Central memory CD8-positive, alpha-beta T cell (primary cell): ENCODE measurements at regions not wholly inside any gene's neighbourhood (a gene's known extent, or its start where the extent isn't known, plus 50 kb on each side); places are given as distances from the start of the nearest gene placed in this dataset.

ENCODE experiments used
- ATAC-seq: fragments of 150-1000 bp; cut with Tn5 transposase; replicated peaks from 2 replicates; pipeline ENCODE4 v1.10.0; 2022; ENCODE audit warnings: mild to moderate bottlenecking, moderate FRiP score, moderate number of reproducible peaks; ENCODE audit not compliant: poor library complexity, severe bottlenecking; ENCODE audit errors: extremely low read depth
- DNase-seq, 2 donors: peaks; one replicate each; pipeline ENCODE4 v3.0.0; 2021; ENCODE audit warnings: low spot score in 2 of 2
- H3K27ac Mint-ChIP-seq: one replicate; pipeline ENCODE4 v1.8.0; 2022; ENCODE audit warnings: low read depth, mild to moderate bottlenecking, moderate library complexity, mixed read lengths
- H3K27me3 Mint-ChIP-seq: one replicate; pipeline ENCODE4 v1.8.0; 2022; ENCODE audit warnings: mixed read lengths
- H3K36me3 Mint-ChIP-seq: one replicate; pipeline ENCODE4 v1.8.0; 2022; ENCODE audit warnings: mild to moderate bottlenecking, moderate library complexity, mixed read lengths; ENCODE audit not compliant: insufficient read depth
- H3K4me1 Mint-ChIP-seq: one replicate; pipeline ENCODE4 v1.8.0; 2022; ENCODE audit warnings: mixed read lengths
- H3K4me3 Mint-ChIP-seq: one replicate; pipeline ENCODE4 v1.8.0; 2022; ENCODE audit warnings: mild to moderate bottlenecking, moderate library complexity, mixed read lengths
- H3K9me3 Mint-ChIP-seq: one replicate; pipeline ENCODE4 v1.8.0; 2022; ENCODE audit warnings: mixed read lengths

DNA sequence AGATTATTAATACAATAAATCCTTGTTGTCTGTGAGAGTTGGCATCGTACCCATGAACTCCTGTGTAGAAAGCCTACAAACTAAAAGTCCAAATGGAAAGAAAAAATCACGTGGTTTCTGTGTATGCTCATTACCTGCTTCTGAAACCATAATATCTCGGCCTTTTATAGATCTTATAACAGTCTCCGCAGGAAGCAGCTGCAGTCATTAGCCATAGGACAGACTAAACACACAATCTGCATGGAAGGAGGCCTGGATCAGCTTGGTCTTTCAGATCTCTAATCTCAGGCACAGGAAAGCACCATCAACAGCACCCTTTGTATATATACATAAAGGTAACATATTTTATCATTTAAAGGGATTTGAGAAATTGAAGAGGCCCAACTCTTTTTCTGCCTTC, 508.9 kb upstream of the TCF4 start:
- no peaks in the 10 kb centered on the region for H3K36me3 Mint-ChIP-seq
- H3K27ac Mint-ChIP-seq: no peak overlapping the region
- no peak for DNase-seq
- peaks cover 32% of the 10 kb centered on the region for H3K9me3 Mint-ChIP-seq
- no peaks in the 10 kb centered on the region for H3K27me3 Mint-ChIP-seq
- no peak for ATAC-seq
- H3K4me3 Mint-ChIP-seq: no peak overlapping the region
- no peaks in the 10 kb centered on the region for H3K4me1 Mint-ChIP-seq

DNA sequence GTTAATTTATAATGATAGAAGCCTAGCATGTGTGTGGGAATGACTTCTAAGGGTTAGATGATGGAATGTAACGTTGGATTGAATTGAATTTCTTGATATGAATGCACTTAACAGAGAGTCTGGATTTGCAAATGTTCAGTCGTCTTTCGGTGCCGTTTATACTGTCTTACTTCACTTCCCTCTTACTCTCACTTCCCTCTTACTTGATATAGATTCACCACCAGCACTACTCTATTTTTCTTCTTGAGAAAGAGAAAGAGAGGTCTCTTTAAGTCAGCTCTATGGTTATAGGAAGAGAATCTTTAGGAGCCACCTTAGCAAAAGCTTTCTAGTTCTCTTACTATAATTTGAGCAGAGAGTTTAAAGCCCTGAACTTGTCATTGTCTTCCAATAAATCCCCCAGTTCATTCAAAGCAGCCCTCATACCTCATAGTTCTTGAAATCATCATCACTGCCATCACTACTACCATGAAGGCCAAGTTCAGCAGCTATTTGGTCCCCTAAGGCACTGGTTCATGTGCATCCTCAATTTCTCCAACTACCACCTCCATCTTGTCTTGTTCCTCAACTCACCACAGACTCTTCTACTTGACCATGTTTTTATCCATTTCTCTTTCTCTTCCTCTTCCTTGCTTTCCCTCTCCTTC, 501.7 kb upstream of the TCF4 start:
- H3K4me3 Mint-ChIP-seq: no peak overlapping the region
- no peaks in the 10 kb centered on the region for H3K4me1 Mint-ChIP-seq
- peaks cover 31% of the 10 kb centered on the region for H3K9me3 Mint-ChIP-seq
- H3K27me3 Mint-ChIP-seq: no peaks in the 10 kb centered on the region
- no peak overlapping the region for H3K27ac Mint-ChIP-seq
- H3K36me3 Mint-ChIP-seq: no peaks in the 10 kb centered on the region
- ATAC-seq: no peak
- no peak for DNase-seq

DNA sequence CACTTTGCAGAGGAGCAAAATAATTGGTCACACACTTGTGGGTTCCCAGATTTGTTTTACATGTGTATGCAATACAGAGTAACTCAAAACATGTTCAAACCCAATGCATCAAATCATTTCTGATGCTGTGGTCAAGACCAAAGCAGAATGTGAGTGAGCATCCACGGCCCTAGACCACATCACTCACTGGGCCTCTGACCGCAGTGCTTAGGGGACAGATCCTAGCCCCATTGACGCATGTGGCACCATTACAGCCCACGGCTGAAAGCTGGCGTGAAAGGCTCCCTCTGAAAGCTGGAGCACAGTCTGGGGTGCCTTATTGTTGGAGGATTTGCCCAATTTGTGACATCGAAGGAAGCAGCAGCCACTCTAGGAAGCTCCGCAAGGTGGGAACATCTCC, 498.8 kb upstream of the TCF4 start:
- no peaks in the 10 kb centered on the region for H3K27me3 Mint-ChIP-seq
- DNase-seq (no peak), ATAC-seq (no peak)
- H3K4me3 Mint-ChIP-seq: no peak overlapping the region
- peaks cover 24% of the 10 kb centered on the region for H3K9me3 Mint-ChIP-seq
- H3K4me1 Mint-ChIP-seq: no peaks in the 10 kb centered on the region
- no peak overlapping the region for H3K27ac Mint-ChIP-seq
- H3K36me3 Mint-ChIP-seq: no peaks in the 10 kb centered on the region

DNA sequence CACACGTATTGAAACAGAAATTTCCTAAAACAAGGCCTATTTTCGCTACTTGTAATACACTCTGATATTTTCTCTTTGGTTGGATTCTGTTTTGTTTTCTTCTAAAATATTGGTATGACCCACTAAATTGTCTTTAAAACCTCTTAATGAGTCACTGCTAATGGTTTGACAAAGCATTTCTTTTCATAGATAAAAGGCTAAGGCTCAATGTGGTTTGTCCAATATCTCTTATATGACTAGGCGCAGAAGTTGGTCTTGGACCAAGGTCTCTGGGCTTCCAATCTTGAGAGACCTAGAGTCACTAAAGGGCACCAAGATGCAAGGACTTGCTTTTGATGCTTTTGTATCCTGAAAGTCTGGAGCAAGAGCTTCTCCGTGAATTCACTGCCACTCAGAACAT, 498.2 kb upstream of the TCF4 start:
- Mint-ChIP-seq H3K27ac (no peak overlapping the region), H3K9me3 (peaks cover 24% of the 10 kb centered on the region), H3K36me3 (no peaks in the 10 kb centered on the region), H3K4me1 (no peaks in the 10 kb centered on the region), H3K27me3 (no peaks in the 10 kb centered on the region), H3K4me3 (no peak overlapping the region)
- DNase-seq: no peak
- no peak for ATAC-seq

DNA sequence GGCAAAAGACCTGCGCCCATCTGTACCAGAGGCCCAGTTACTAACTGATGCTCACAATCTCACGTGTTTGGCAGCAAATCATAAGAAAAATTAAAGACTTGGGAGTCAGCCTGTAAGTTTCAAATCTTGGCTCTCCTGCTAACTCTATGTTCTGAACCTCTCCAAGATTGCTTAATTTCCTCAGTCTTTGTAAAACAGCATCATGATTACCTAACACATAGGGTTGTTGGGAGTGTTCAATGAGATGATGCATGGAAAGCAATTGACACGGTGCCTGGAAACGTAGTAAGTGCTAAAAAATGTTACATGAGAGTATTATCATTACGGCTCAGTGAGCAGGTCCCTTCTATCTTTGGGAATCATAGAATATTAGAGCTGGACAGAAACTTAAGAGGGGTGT, 497.6 kb upstream of the TCF4 start:
- Mint-ChIP-seq H3K27me3 (no peaks in the 10 kb centered on the region), H3K4me3 (no peak overlapping the region), H3K27ac (no peak overlapping the region), H3K9me3 (peaks cover 24% of the 10 kb centered on the region), H3K4me1 (no peaks in the 10 kb centered on the region), H3K36me3 (no peaks in the 10 kb centered on the region)
- ATAC-seq (no peak), DNase-seq (no peak)

DNA sequence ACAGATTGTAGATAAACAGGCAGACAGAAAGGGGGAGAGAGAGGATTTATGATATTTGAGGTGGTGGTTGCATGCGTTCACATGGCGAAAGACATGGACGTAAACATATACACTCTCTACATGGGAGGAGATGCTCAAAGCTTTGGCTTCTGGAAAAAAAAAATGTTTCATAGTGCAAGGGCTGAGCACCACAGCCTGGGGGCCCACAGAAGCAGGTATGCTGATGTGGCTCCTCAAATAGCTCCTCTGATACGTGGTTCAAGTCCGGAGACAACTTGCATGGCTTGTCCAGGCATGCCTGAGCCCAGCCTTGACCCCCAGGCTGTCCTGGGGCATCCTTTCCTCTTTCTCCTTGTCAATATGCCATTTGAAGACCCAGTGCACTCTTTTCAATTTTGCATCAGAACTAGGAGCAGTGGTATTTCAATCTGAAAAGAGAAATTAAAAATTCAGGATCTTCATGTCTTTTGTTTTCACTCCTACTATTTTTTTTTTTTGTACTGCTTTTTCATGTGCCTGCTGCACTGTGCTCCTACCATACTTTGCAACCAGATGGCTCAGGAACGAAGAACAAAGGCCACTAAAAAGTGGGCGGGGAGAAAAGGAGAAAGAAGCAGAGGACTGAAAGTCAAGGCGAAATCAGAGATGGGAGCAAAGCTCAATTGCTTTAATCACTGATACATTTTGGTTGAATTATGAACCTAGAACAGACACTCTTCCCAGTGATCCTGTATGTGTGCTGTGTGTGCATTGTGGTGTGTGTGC, 495.7 kb upstream of the TCF4 start:
- Mint-ChIP-seq H3K36me3 (no peaks in the 10 kb centered on the region), H3K9me3 (peaks cover 25% of the 10 kb centered on the region), H3K4me3 (no peak overlapping the region), H3K27me3 (no peaks in the 10 kb centered on the region), H3K4me1 (no peaks in the 10 kb centered on the region), H3K27ac (no peak overlapping the region)
- DNase-seq: no peak
- no peak for ATAC-seq

DNA sequence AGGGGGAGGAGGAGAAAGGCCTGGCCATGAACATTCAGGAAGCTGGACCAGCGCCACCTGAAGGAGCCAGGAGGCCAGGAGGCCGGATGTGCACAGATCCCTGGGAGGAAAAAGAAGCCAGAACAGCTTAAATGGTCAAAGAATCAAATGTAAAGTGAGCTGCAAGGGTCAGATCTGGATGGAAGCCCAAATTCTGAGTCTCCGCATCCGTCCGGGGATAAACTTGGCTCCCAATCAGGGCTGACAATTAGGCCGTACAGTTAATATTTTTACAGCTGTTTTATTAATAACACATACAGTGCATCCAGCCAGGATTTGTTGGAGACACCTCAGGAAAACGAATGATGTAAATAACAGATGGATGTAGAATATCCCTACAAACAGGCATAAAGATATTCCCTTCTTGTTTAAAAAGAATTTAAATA, 495.1 kb upstream of the TCF4 start:
- H3K4me1 Mint-ChIP-seq: no peaks in the 10 kb centered on the region
- no peak overlapping the region for H3K4me3 Mint-ChIP-seq
- DNase-seq (no peak), ATAC-seq (no peak)
- no peaks in the 10 kb centered on the region for H3K36me3 Mint-ChIP-seq
- no peaks in the 10 kb centered on the region for H3K27me3 Mint-ChIP-seq
- H3K9me3 Mint-ChIP-seq: peaks cover 25% of the 10 kb centered on the region
- no peak overlapping the region for H3K27ac Mint-ChIP-seq

DNA sequence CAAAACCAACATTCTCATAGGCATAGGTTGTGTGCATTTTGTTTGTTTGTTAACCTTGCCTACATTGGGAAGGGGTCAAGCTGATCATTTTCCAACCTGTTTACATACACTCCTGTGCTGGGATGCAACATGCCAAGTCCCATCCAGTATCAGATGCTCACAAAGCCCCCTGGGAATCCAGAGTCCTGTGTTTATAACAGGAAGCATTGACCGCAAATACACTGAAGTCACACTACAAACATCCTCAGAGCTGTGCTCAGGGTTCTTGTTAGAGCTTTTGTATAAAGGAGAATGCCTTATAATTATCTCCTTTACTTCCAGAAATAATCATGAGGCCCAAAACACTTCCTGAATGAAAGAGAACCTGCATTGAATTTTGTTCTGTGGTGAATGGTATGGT, 488.7 kb upstream of the TCF4 start:
- Mint-ChIP-seq H3K36me3 (no peaks in the 10 kb centered on the region), H3K4me3 (no peak overlapping the region), H3K9me3 (peaks cover 19% of the 10 kb centered on the region), H3K4me1 (no peaks in the 10 kb centered on the region), H3K27me3 (no peaks in the 10 kb centered on the region), H3K27ac (no peak overlapping the region)
- ATAC-seq (no peak), DNase-seq (no peak)

DNA sequence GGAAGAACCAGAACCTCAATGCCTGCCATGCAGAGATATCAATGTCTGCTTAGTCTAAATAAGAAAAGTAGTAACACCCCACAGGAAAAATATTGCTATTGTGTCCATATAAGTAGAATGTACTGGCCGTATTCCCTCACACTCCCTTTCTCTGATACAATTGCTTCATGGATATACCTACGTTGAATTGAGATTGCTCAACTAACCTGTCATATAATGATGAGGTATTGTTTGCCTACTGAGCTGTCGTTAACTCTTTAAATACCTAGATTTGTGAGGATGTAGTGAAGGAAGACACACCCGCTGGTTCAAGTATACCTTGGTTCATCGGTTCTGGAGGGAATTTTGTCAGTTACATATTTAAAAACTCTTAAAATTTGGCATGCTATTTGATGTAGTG, 480.7 kb upstream of the TCF4 start:
- no peaks in the 10 kb centered on the region for H3K4me1 Mint-ChIP-seq
- ATAC-seq (no peak), DNase-seq (no peak)
- peaks cover 7% of the 10 kb centered on the region for H3K9me3 Mint-ChIP-seq
- no peak overlapping the region for H3K4me3 Mint-ChIP-seq
- H3K27ac Mint-ChIP-seq: no peak overlapping the region
- H3K27me3 Mint-ChIP-seq: no peaks in the 10 kb centered on the region
- no peaks in the 10 kb centered on the region for H3K36me3 Mint-ChIP-seq

DNA sequence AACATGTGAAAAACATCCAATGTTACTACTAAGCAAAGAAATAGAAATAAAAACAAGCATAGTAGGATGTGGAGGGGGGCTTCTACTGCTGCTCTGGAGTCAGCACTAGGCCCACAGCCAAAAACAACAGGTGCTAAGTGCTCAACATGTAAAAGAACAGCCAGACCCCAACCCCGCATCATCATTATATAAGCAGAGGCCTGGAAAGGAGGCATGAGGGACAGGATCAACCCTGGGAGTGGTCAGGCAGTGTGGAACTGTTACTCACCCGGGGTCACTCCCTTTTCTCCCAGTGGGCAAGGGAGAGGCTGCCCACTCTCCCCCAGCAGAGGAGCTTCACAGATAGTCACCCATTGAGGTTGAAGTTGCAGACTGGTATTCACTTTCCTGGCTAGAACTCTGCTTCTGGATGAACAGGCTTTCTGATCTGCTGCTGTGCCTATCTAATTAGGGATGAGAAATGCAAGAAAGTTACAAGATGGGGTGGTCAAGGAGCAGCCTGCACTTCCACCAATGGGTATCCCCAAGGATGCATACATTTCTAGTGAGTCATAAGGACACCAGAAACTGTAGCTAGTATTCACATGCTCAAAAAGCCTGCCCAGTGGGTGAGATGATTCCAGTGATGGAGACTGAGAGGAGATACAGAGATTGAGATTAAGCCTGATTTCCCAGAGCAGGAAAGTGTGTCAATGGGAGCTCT, 480.1 kb upstream of the TCF4 start:
- Mint-ChIP-seq H3K9me3 (peaks cover 7% of the 10 kb centered on the region), H3K36me3 (no peaks in the 10 kb centered on the region), H3K27me3 (no peaks in the 10 kb centered on the region), H3K4me1 (no peaks in the 10 kb centered on the region), H3K4me3 (no peak overlapping the region), H3K27ac (no peak overlapping the region)
- ATAC-seq (no peak), DNase-seq (no peak)

DNA sequence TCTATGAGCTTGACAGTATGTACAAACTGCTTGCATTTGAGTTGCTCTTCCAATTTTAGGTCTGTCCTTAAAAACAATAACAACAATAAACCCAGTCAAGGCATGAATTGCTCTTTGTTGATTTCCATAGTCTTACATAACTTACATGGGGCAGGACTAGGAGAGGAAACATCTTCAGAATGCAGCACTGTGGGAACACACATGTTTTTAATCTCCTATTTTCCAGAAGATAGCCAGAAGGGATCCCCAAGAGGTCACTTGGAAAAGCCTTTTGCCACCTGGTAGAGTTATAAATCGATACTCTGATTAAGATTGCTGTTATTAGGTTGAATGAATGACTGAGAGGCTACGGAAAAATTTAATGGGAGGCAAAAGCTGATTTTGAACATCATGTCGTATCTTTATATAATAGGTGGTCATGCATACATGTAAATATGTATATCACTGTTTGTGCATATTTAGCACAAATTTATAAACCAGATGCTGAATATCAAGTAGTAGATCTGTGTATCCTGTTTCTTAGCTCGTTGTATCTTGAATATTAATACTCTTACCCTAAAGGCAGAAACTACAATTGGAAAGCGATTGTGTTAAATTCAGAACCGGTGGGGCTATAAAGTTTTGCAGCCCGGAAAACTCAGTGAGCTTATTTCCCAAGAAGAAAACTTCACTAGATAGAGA, 479.4 kb upstream of the TCF4 start:
- Mint-ChIP-seq H3K36me3 (no peaks in the 10 kb centered on the region), H3K9me3 (peaks cover 7% of the 10 kb centered on the region), H3K4me3 (no peak overlapping the region), H3K27ac (no peak overlapping the region), H3K27me3 (no peaks in the 10 kb centered on the region), H3K4me1 (no peaks in the 10 kb centered on the region)
- DNase-seq: no peak
- ATAC-seq: no peak

DNA sequence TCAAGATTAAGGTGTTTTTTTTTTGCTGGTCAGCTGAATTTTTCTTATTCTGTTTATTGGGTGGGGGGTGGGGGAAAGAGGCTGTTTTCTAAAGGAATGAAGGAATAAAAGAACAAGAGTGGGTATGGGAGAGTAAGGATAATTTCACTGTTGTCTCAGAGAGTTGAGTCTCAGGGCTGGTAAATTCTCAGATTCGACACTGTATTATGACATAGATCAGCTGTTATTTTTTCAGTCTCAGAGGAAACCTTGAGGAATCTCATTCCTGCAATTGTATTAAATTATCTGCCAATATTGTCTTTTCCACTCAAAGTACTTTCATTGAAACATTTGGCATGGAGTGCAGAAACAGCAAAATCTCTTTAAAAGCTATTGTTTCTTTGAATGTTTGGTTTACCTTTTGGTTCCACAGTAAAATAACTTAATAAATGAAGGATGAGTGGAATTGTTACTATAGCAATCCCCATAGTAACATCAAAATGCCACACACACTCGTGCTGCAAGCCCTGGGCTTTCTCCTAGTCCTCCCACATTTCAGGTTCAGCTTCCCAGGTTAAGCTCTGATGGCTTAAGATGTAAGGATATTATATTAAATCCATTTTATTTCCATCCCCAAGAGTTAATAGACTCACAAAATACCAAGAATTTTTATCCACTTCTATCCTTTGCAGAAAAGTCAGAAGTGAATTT, 478.7 kb upstream of the TCF4 start:
- H3K4me3 Mint-ChIP-seq: no peak overlapping the region
- no peaks in the 10 kb centered on the region for H3K36me3 Mint-ChIP-seq
- H3K9me3 Mint-ChIP-seq: peaks cover 4% of the 10 kb centered on the region
- H3K27me3 Mint-ChIP-seq: no peaks in the 10 kb centered on the region
- H3K4me1 Mint-ChIP-seq: no peaks in the 10 kb centered on the region
- no peak for DNase-seq
- no peak overlapping the region for H3K27ac Mint-ChIP-seq
- ATAC-seq: no peak
